ENCODE measurements at regions not wholly inside any gene's neighbourhood (a gene's known extent, or its start where the extent isn't known, plus 50 kb on each side); places are given as distances from the start of the nearest gene placed in this dataset.

- H3K9me3 ChIP-seq, result no peaks in the 10 kb centered on the region
- DNase-seq, result no peak
- intact Hi-C loops (cut with DNase I), result no loop called here
- no peaks in the 10 kb centered on the region for H3K36me3 ChIP-seq
- WGBS, 2 donors, result 88 to 89% methylated on average over 1 of the region's 1 CpG
- TF ChIP-seq POLR2A (IDR thresholded peaks at IDR 0.05) (no peak), CTCF (IDR thresholded peaks at IDR 0.05) (no peak)
- H3K27ac ChIP-seq, result no peak overlapping the region
- H3K4me3 ChIP-seq (replicated peaks in 1 of 3), result no peak overlapping the region
- no peaks in the 10 kb centered on the region for H3K27me3 ChIP-seq
- peaks cover 7 to 20% of the 10 kb centered on the region in 2 donors for H3K4me1 ChIP-seq
Measured at GRCh38 chr5:110103081-110103480, 413.4 kb downstream of the MAN2A1 start.

- no peak overlapping the region for H3K4me3 ChIP-seq (replicated peaks in 1 of 3)
- intact Hi-C loops (cut with DNase I), result no loop called here
- TF ChIP-seq CTCF (IDR thresholded peaks at IDR 0.05) (no peak), POLR2A (IDR thresholded peaks at IDR 0.05) (no peak)
- H3K27ac ChIP-seq, result no peak overlapping the region
- H3K9me3 ChIP-seq, result no peaks in the 10 kb centered on the region
- no peaks in the 10 kb centered on the region for H3K36me3 ChIP-seq
- DNase-seq, result no peak
- peaks cover 7 to 20% of the 10 kb centered on the region in 2 donors for H3K4me1 ChIP-seq
- no peaks in the 10 kb centered on the region for H3K27me3 ChIP-seq
- 38 to 52% methylated on average over 13 of the region's 13 CpGs for WGBS, 2 donors
Measured at GRCh38 chr5:110104060-110104725, 414.5 kb downstream of the MAN2A1 start.

- TF ChIP-seq CTCF (IDR thresholded peaks at IDR 0.05), result no peak
- TF ChIP-seq POLR2A (IDR thresholded peaks at IDR 0.05), result no peak
Measured at GRCh38 chr5:110104726-110105669, 415.3 kb downstream of the MAN2A1 start.

GRCh38 chr5:110105692-110106091 lies 416.0 kb downstream of the MAN2A1 start:
- no peaks in the 10 kb centered on the region for H3K36me3 ChIP-seq
- DNase-seq, result peak; percentile 65 to 70
- no peaks in the 10 kb centered on the region for H3K9me3 ChIP-seq
- H3K4me3 ChIP-seq (replicated peaks in 1 of 3), result no peak overlapping the region
- peak in 2 of 6 experiments; percentile 25 to 28 for TF ChIP-seq CTCF (IDR thresholded peaks at IDR 0.05)
- no peak for TF ChIP-seq POLR2A (IDR thresholded peaks at IDR 0.05)
- 29 to 31% methylated on average over 2 of the region's 2 CpGs for WGBS, 2 donors
- no peak overlapping the region for H3K27ac ChIP-seq
- no peaks in the 10 kb centered on the region for H3K27me3 ChIP-seq
- peaks cover 7 to 20% of the 10 kb centered on the region in 2 donors for H3K4me1 ChIP-seq
- intact Hi-C loops (cut with DNase I), result no loop called here

More at GRCh38 chr5:110104726-110105669, 415.3 kb downstream of the MAN2A1 start:
- H3K36me3 ChIP-seq, result no peaks in the 10 kb centered on the region
- no peaks in the 10 kb centered on the region for H3K9me3 ChIP-seq
- H3K27ac ChIP-seq, result no peak overlapping the region
- intact Hi-C loops (cut with DNase I), result no loop called here
- no peak overlapping the region for H3K4me3 ChIP-seq (replicated peaks in 1 of 3)
- WGBS, 2 donors, result 58 to 60% methylated on average over 4 of the region's 4 CpGs
- DNase-seq, result no peak
- no peaks in the 10 kb centered on the region for H3K27me3 ChIP-seq
- peaks cover 7 to 20% of the 10 kb centered on the region in 2 donors for H3K4me1 ChIP-seq

- no peak overlapping the region for H3K27ac ChIP-seq
- no peak for DNase-seq
- no peaks in the 10 kb centered on the region for H3K36me3 ChIP-seq
- TF ChIP-seq CTCF (IDR thresholded peaks at IDR 0.05) (no peak), POLR2A (IDR thresholded peaks at IDR 0.05) (no peak)
- intact Hi-C loops (cut with DNase I), result no loop called here
- H3K27me3 ChIP-seq, result no peaks in the 10 kb centered on the region
- H3K9me3 ChIP-seq, result no peaks in the 10 kb centered on the region
- H3K4me3 ChIP-seq (replicated peaks in 1 of 3), result no peak overlapping the region
- H3K4me1 ChIP-seq, result peaks cover 7 to 20% of the 10 kb centered on the region in 2 donors
- WGBS, 2 donors, result 90 to 96% methylated on average over 1 of the region's 1 CpG
Measured at GRCh38 chr5:110106750-110107149, 417.0 kb downstream of the MAN2A1 start.
